ENCODE measurements at regions not wholly inside any gene's neighbourhood (a gene's known extent, or its start where the extent isn't known, plus 50 kb on each side); places are given as distances from the start of the nearest gene placed in this dataset.

DNA sequence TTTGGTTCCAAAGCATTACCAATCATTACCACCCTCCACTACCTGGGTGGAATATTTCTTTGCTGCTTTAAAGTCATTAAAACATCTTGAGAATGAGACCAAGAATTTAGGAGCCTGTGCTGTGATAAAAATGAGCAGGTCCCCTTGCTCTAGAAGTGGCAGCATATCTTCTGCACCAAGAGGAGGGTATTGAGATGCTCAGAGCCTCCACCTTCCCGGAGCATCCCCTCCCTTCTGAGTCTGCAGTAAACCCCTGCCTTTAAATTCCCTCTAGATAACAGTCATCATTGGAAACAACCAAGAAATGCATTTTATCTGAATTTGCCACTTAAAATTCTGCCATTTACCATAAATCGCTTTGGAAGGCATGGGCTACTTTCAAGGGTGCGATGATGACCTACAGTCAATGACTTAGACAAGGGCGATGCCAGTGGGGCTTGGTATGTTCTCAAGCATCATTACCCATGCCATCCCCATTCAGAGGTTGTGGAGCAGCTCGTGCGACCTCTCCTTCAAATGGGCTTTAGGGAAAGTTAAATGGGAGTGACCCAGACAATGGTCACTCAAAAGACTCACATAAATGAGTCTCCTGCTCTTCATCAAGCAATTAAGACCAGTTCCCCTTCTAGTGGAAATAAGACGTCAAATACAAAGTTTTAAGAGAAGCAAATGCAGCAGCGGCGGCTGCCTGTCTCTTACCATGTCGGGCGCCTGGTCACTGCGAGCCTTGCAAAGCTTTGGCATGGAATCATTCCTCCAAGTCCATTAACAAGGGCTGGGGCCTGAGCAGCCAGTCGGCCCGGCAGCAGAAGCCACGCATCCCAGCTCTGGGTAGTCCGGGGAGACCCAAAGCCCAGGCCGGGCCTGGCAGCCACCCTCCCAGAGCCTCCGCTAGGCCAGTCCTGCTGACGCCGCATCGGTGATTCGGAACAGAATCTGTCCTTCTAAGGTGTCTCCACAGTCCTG is 334.5 kb downstream of the TMEM121 start:
- Mint-ChIP-seq H3K27me3 (peaks cover 11% of the 10 kb centered on the region), H3K27ac (peak overlapping the region; percentile 86), H3K4me3 (peak overlapping the region; percentile 66), H3K36me3 (no peaks in the 10 kb centered on the region), H3K9me3 (no peaks in the 10 kb centered on the region), H3K4me1 (ENCODE audit: low read depth) (peaks cover 48% of the 10 kb centered on the region)
- ChIA-PET POLR2A (interaction anchor here (1.2 kb wide), 1 partner anchor 144 kb away, joined by 3 read pairs; no protein-coding TSS in a partner anchor), CTCF (interaction anchor here (1.2 to 1.5 kb wide), 2 partner anchors 84 to 153 kb away, joined by 3 to 5 read pairs; no protein-coding TSS in a partner anchor)
- peak; percentile 18 for DNase-seq
- intact Hi-C loops (cut with micrococcal nuclease) = loop anchor here (10.0 kb wide), 1 partner anchor 134 kb away; no protein-coding TSS in a partner anchor

DNA sequence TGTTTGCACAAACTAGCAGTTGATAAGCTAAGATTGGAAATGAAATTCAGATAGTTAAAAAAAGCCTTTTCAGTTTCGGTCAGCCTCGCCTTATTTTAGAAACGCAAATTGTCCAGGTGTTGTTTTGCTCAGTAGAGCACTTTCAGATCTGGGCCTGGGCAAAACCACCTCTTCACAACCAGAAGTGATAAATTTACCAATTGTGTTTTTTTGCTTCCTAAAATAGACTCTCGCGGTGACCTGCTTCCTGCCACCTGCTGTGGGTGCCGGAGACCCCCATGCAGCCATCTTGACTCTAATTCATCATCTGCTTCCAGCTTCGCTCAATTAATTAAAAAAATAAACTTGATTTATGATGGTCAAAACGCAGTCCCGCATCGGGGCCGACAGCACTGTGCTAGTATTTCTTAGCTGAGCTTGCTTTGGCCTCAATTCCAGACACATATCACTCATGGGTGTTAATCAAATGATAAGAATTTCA is 335.6 kb downstream of the TMEM121 start:
- H3K4me3 Mint-ChIP-seq = peak overlapping the region; percentile 66
- peak overlapping the region; percentile 86 for H3K27ac Mint-ChIP-seq
- ChIA-PET POLR2A (interaction anchor here (0.6 to 1.2 kb wide), 2 partner anchors 13 to 143 kb away, joined by 3 read pairs; no protein-coding TSS in a partner anchor), CTCF (interaction anchor here (1.1 to 1.2 kb wide), 2 partner anchors 139 to 152 kb away, joined by 3 read pairs; no protein-coding TSS in a partner anchor)
- H3K36me3 Mint-ChIP-seq = no peaks in the 10 kb centered on the region
- H3K27me3 Mint-ChIP-seq = peaks cover 11% of the 10 kb centered on the region
- peak; percentile 61 for DNase-seq
- intact Hi-C loops (cut with micrococcal nuclease) = loop anchor here (10.0 kb wide), 1 partner anchor 133 kb away; no protein-coding TSS in a partner anchor
- no peaks in the 10 kb centered on the region for H3K9me3 Mint-ChIP-seq
- peaks cover 41% of the 10 kb centered on the region for H3K4me1 Mint-ChIP-seq (ENCODE audit: low read depth)

DNA sequence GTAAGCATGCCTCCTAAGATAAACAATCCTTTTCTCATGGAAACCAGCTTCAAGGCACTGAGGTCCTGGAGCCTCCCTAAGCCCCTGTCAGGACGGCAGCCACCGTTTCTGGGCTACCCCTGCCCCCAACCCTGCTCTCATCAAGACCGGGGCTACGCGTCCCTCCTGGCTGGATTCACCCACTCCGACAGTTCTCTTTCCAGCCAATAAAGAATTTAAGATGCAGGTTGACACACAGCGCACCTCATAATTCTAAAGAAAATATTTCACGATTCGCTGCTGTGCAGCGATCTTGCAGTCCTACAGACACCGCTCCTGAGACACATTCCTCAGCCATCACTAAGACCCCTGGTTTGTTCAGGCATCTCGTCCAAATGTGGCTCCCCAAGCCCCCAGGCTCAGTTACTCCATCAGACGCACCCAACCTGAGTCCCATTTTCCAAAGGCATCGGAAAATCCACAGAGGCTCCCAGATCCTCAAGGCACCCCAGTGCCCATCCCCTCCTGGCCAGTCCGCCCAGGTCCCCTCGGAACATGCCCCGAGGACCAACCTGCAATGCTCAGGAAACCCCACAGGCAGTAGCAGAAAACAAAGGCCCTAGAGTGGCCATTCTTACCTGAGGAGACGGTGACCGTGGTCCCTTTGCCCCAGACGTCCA is 336.3 kb downstream of the TMEM121 start:
- ChIA-PET CTCF (interaction anchor here (1.1 to 1.2 kb wide), 2 partner anchors 139 to 151 kb away, joined by 3 read pairs; no protein-coding TSS in a partner anchor), POLR2A (no interaction called here)
- DNase-seq = peak; percentile 7
- intact Hi-C loops (cut with micrococcal nuclease) = loop anchor here (10.0 kb wide), 1 partner anchor 132 kb away; no protein-coding TSS in a partner anchor
- H3K9me3 Mint-ChIP-seq = no peaks in the 10 kb centered on the region
- H3K27me3 Mint-ChIP-seq = peaks cover 11% of the 10 kb centered on the region
- no peak overlapping the region for H3K4me3 Mint-ChIP-seq
- H3K4me1 Mint-ChIP-seq (ENCODE audit: low read depth) = peaks cover 39% of the 10 kb centered on the region
- H3K36me3 Mint-ChIP-seq = no peaks in the 10 kb centered on the region
- peak overlapping the region; percentile 44 for H3K27ac Mint-ChIP-seq

DNA sequence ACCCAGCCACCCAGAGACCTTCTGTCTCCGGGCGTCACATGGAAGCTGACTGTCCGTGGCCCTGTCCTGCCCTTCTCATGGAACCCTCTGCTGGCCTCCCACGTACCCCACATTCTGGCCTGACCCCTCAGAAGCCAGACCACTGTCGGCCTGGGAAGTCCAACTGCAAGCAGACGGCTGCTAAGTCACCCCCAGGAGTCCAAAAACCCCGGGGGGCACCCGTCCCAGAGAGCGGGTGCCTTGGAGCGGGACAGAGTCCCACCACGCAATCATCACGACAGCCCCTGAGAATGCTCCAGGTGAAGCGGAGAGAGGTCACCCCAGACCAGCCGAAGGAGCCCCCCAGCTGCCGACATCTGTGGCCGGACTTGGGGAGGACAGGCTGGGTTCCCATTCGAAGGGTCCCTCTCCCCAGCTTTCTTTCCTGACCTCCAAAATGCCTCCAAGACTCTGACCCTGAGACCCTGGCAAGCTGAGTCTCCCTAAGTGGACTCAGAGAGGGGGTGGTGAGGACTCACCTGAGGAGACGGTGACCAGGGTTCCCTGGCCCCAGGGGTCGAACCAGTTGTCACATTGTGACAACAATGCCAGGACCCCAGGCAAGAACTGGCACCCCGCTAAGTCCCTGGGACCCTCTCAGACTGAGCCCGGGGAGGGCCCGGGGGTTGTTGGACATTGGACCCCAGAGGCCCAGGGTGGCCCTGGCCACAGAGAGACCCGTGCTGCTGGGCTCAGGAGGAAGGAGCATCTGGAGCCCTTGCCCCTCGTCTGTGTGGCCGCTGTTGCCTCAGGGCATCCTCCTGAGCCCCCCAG is 337.1 kb downstream of the TMEM121 start:
- peak; percentile 8 for DNase-seq
- H3K36me3 Mint-ChIP-seq = no peaks in the 10 kb centered on the region
- H3K27ac Mint-ChIP-seq = no peak overlapping the region
- no peaks in the 10 kb centered on the region for H3K9me3 Mint-ChIP-seq
- CTCF ChIA-PET = no interaction called here
- intact Hi-C loops (cut with micrococcal nuclease) = loop anchor here (10.0 kb wide), 1 partner anchor 131 kb away; no protein-coding TSS in a partner anchor
- H3K27me3 Mint-ChIP-seq = peaks cover 11% of the 10 kb centered on the region
- H3K4me1 Mint-ChIP-seq (ENCODE audit: low read depth) = peaks cover 34% of the 10 kb centered on the region
- POLR2A ChIA-PET = no interaction called here
- H3K4me3 Mint-ChIP-seq = no peak overlapping the region

DNA sequence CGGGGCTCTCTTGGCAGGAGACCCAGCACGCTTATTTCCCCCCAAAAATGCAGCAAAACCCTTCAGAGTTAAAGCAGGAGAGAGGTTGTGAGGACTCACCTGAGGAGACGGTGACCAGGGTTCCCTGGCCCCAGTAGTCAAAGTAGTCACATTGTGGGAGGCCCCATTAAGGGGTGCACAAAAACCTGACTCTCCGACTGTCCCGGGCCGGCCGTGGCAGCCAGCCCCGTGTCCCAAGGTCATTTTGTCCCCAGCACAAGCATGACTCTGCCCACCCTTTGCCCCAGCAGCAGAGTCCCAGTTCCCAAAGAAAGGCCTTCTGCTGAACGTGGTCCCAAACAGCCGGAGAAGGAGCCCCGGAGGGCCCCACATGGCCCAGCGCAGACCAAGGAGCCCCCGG is 337.7 kb downstream of the TMEM121 start:
- intact Hi-C loops (cut with micrococcal nuclease) = loop anchor here (10.0 kb wide), 1 partner anchor 131 kb away; no protein-coding TSS in a partner anchor
- no peaks in the 10 kb centered on the region for H3K36me3 Mint-ChIP-seq
- peak; percentile 6 for DNase-seq
- H3K27me3 Mint-ChIP-seq = peaks cover 8% of the 10 kb centered on the region
- POLR2A ChIA-PET = no interaction called here
- H3K4me1 Mint-ChIP-seq (ENCODE audit: low read depth) = peaks cover 30% of the 10 kb centered on the region
- no peaks in the 10 kb centered on the region for H3K9me3 Mint-ChIP-seq
- CTCF ChIA-PET = no interaction called here
- H3K4me3 Mint-ChIP-seq = no peak overlapping the region
- no peak overlapping the region for H3K27ac Mint-ChIP-seq

DNA sequence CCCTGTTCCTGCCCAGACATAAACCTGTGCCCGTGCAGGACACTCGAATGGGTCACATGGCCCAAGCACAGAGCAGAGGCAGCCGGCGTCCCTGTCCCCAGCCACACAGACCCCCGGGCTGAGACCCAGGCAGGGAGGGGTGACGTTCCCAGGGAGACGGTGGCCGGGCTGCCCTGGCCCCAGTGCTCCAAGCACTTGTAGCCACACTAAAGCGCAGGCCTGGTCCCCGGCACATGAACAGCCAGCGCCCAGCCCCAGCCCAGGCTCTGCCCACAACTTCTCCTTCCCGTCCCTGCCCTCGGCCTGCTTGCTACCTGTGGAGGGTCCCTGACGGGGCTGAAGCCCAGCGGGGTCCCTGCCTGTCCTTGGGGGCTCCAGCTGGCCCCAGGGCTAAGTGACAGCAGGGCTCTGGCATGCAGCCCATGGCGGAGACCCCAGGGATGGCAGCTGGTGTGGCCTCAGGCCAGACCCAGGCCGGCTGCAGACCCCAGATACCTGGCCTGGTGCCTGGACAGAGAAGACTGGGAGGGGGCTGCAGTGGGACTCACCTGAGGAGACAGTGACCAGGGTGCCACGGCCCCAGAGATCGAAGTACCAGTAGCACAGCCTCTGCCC is 338.4 kb downstream of the TMEM121 start:
- ChIA-PET POLR2A (no interaction called here), CTCF (no interaction called here)
- H3K4me1 Mint-ChIP-seq (ENCODE audit: low read depth) = peaks cover 28% of the 10 kb centered on the region
- H3K27ac Mint-ChIP-seq = no peak overlapping the region
- no peak overlapping the region for H3K4me3 Mint-ChIP-seq
- peaks cover 8% of the 10 kb centered on the region for H3K27me3 Mint-ChIP-seq
- H3K36me3 Mint-ChIP-seq = no peaks in the 10 kb centered on the region
- intact Hi-C loops (cut with micrococcal nuclease) = loop anchor here (10.0 kb wide), 1 partner anchor 130 kb away; no protein-coding TSS in a partner anchor
- DNase-seq = peak; percentile 7
- H3K9me3 Mint-ChIP-seq = no peaks in the 10 kb centered on the region

DNA sequence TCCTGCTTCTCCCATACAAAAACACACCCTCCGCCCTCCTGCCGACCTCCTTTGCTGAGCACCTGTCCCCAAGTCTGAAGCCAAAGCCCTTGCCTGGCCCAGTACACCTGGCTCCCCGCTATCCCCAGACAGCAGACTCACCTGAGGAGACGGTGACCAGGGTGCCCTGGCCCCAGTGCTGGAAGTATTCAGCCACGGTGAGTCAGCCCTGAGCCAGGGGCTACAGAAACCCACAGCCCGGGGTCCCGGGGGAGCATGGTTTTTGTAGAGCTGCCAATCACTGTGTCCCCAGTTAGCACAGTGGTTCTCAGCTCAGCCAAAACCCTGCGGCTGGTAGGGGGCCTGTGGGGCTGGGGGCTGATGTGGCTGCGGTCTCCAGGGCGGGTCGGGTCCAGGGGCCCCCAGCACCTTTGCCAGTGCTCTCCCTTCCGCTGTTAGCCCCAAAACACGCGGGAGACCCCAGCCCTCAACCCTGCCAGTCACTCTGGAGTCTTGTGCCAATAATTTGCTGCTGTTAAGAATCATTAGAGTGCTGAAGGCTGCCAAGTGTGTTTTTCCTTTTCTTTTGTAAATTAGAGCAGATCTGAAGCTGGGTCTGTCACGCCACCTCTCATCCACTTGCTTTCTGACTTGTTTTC is 339.0 kb downstream of the TMEM121 start:
- Mint-ChIP-seq H3K27me3 (peaks cover 5% of the 10 kb centered on the region), H3K27ac (no peak overlapping the region), H3K4me1 (ENCODE audit: low read depth) (peaks cover 26% of the 10 kb centered on the region), H3K9me3 (no peaks in the 10 kb centered on the region), H3K36me3 (no peaks in the 10 kb centered on the region), H3K4me3 (no peak overlapping the region)
- CTCF ChIA-PET = no interaction called here
- POLR2A ChIA-PET = no interaction called here
- peak; percentile 8 for DNase-seq
- intact Hi-C loops (cut with micrococcal nuclease) = loop anchor here (10.0 kb wide), 1 partner anchor 129 kb away; no protein-coding TSS in a partner anchor

DNA sequence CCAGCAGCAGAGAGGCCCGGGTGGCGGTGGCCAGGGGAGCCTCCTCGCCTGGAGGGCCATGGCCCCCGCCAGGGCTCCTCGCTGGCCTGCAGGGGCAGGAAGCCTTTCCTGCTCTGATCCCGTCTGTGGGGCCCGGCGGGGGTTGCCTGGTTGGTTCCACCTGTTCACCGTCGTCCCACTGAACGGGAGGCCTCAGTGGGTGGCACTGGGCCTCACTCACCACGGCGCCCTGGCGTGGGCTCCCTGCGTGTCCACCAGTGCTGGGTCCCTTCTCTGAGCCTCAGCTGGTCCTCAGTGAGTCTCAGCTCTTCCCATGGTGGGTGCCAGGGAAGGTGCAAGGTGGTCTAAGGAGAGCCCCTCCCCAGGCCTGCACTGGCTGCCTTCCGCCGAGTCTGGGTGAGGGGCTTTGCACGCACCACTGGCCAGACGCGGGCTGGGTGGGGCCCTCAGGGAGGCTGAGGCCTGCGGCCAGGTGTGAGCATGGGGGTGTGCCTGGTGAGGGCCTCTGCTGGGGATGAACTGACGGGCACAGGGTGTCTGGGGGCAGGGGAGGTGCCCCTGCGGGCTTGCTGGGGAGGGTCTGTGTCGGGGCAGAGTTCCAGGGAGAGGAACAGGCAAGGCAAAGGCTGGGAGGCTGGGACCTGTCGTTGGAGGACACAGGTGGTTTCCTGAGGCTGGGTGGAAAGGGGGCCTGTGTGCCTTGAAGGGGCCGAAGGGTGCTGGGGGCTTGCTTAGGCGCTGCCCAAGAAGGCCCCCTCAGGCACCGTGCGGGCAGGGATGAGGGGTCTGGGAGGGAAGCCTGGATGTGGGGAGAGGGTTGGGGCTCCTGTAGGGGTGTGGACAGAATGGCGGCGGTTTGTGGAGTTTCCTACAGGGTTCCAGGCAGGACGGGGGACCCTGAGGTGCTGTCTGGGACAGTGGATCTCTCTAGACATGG is 339.8 kb downstream of the TMEM121 start:
- Mint-ChIP-seq H3K27me3 (peaks cover 4% of the 10 kb centered on the region), H3K4me3 (no peak overlapping the region), H3K27ac (no peak overlapping the region), H3K36me3 (no peaks in the 10 kb centered on the region), H3K4me1 (ENCODE audit: low read depth) (peaks cover 19% of the 10 kb centered on the region), H3K9me3 (no peaks in the 10 kb centered on the region)
- DNase-seq = peak; percentile 7
- CTCF ChIA-PET = no interaction called here
- POLR2A ChIA-PET = no interaction called here
- intact Hi-C loops (cut with micrococcal nuclease) = loop anchor here (10.0 kb wide), 1 partner anchor 129 kb away; no protein-coding TSS in a partner anchor

DNA sequence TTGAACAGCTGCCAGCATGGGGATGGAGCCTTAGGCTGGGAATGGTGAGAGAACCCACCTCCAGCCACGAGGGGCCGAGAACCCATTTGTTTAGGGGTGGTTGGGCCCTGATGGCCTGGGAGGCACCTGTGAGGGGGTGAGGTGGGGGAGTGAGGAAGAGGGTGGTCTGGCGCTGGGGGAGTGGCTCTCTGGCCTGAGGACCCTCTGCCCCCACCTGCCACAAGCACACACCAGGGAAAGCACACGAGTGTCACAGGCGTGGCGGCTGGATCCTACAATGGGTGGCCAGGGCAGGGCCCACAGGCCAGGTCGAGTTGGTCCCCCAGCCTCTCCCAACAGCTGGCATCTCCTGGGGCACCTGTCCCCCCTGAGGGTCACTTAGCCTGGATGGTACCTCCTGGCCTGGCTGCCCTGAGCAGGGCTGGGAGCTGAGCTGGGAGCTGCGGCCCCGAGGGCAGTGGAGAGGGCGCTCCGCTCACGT is 340.5 kb downstream of the TMEM121 start:
- intact Hi-C loops (cut with micrococcal nuclease) = loop anchor here (10.0 kb wide), 1 partner anchor 128 kb away; no protein-coding TSS in a partner anchor
- Mint-ChIP-seq H3K4me3 (no peak overlapping the region), H3K4me1 (ENCODE audit: low read depth) (peaks cover 12% of the 10 kb centered on the region), H3K27me3 (peaks cover 3% of the 10 kb centered on the region), H3K36me3 (no peaks in the 10 kb centered on the region), H3K27ac (no peak overlapping the region), H3K9me3 (no peaks in the 10 kb centered on the region)
- no peak for DNase-seq
- ChIA-PET CTCF (no interaction called here), POLR2A (no interaction called here)

Measured in activated CD4-positive, alpha-beta memory T cell treated with anti-CD3 and anti-CD28 coated beads for 36 hours (primary cell).